ENCODE measurements at regions not wholly inside any gene's neighbourhood (a gene's known extent, or its start where the extent isn't known, plus 50 kb on each side); places are given as distances from the start of the nearest gene placed in this dataset.

- Histone ChIP-seq H3K79me1 (replicated peaks; ENCODE audit: low read length, poor library complexity, severe bottlenecking) (no peaks in the 10 kb centered on the region), H3K9me3 (ENCODE audit: control insufficient read depth, low read length) (peaks cover 9% of the 10 kb centered on the region), H3K23ac (ENCODE audit: low read length in 2 of 2) (no peak overlapping the region), H2BK12ac (ENCODE audit: low read length in 2 of 2) (no peak overlapping the region), H3K9ac (ENCODE audit: low read length) (no peak overlapping the region), H3K27me3 (ENCODE audit: control insufficient read depth in 1 of 2, insufficient read depth in 1 of 2, low read length in 2 of 2) (no peaks in the 10 kb centered on the region), H2BK15ac (ENCODE audit: low read depth, poor library complexity, severe bottlenecking) (no peak overlapping the region), H3K36me3 (ENCODE audit: control insufficient read depth in 1 of 2, insufficient read depth in 2 of 2, low read depth in 1 of 2, low read length in 2 of 2) (no peaks in the 10 kb centered on the region), H3K18ac (ENCODE audit: low read depth in 1 of 2, low read length in 2 of 2) (no peak overlapping the region), H4K8ac (ENCODE audit: low read length) (no peak overlapping the region), H3K27ac (ENCODE audit: low read length, poor library complexity, severe bottlenecking) (no peak overlapping the region), H2AK5ac (ENCODE audit: low read length, severe bottlenecking) (no peak overlapping the region), H3K4me1 (ENCODE audit: control insufficient read depth, insufficient read depth, low read depth, low read length) (no peaks in the 10 kb centered on the region), H3K4ac (ENCODE audit: low read depth in 1 of 2, low read length in 2 of 2) (no peak overlapping the region), H3K4me3 (ENCODE audit: insufficient read depth in 1 of 2, low read depth in 1 of 2, low read length in 2 of 2) (no peak overlapping the region), H3K4me2 (ENCODE audit: low read length, poor library complexity, severe bottlenecking) (no peak overlapping the region), H4K91ac (ENCODE audit: low read length) (no peak overlapping the region), H2BK120ac (ENCODE audit: low read depth, low read length) (no peak overlapping the region), H3K14ac (ENCODE audit: low read length in 2 of 2) (no peak overlapping the region), H2BK5ac (ENCODE audit: low read depth, low read length, poor library complexity, severe bottlenecking) (no peak overlapping the region), H2AFZ (ENCODE audit: low read depth, low read length) (no peak overlapping the region)
- 24% methylated on average over 3 of the region's 4 CpGs for WGBS
- peak; percentile 56 for DNase-seq
These were observed 1062.6 kb downstream of the NR2F1-AS1 start for GRCh38 chr5:92518318-92518904.

- Histone ChIP-seq H3K4ac (ENCODE audit: low read depth in 1 of 2, low read length in 2 of 2) (no peak overlapping the region), H3K18ac (ENCODE audit: low read depth in 1 of 2, low read length in 2 of 2) (no peak overlapping the region), H2BK120ac (ENCODE audit: low read depth, low read length) (no peak overlapping the region), H3K4me1 (ENCODE audit: control insufficient read depth, insufficient read depth, low read depth, low read length) (no peaks in the 10 kb centered on the region), H4K91ac (ENCODE audit: low read length) (no peak overlapping the region), H2AK5ac (ENCODE audit: low read length, severe bottlenecking) (no peak overlapping the region), H3K27me3 (ENCODE audit: control insufficient read depth in 1 of 2, insufficient read depth in 1 of 2, low read length in 2 of 2) (no peaks in the 10 kb centered on the region), H2AFZ (ENCODE audit: low read depth, low read length) (no peak overlapping the region), H2BK15ac (ENCODE audit: low read depth, poor library complexity, severe bottlenecking) (no peak overlapping the region), H4K8ac (ENCODE audit: low read length) (no peak overlapping the region), H2BK12ac (ENCODE audit: low read length in 2 of 2) (no peak overlapping the region), H3K9me3 (ENCODE audit: control insufficient read depth, low read length) (peaks cover 30% of the 10 kb centered on the region), H3K36me3 (ENCODE audit: control insufficient read depth in 1 of 2, insufficient read depth in 2 of 2, low read depth in 1 of 2, low read length in 2 of 2) (no peaks in the 10 kb centered on the region), H3K4me3 (ENCODE audit: insufficient read depth in 1 of 2, low read depth in 1 of 2, low read length in 2 of 2) (no peak overlapping the region), H3K9ac (ENCODE audit: low read length) (no peak overlapping the region), H3K79me1 (replicated peaks; ENCODE audit: low read length, poor library complexity, severe bottlenecking) (no peaks in the 10 kb centered on the region), H2BK5ac (ENCODE audit: low read depth, low read length, poor library complexity, severe bottlenecking) (no peak overlapping the region), H3K27ac (ENCODE audit: low read length, poor library complexity, severe bottlenecking) (no peak overlapping the region), H3K4me2 (ENCODE audit: low read length, poor library complexity, severe bottlenecking) (no peak overlapping the region), H3K14ac (ENCODE audit: low read length in 2 of 2) (no peak overlapping the region), H3K23ac (ENCODE audit: low read length in 2 of 2) (no peak overlapping the region)
- no peak for DNase-seq
These were observed 1066.1 kb downstream of the NR2F1-AS1 start for GRCh38 chr5:92514896-92515295.

GRCh38 chr5:92513067-92513466 is 1068.0 kb downstream of the NR2F1-AS1 start:
- no peak overlapping the region for H2BK15ac ChIP-seq (ENCODE audit: low read depth, poor library complexity, severe bottlenecking)
- no peak overlapping the region for H3K18ac ChIP-seq (ENCODE audit: low read depth in 1 of 2, low read length in 2 of 2)
- no peak overlapping the region for H2AFZ ChIP-seq (ENCODE audit: low read depth, low read length)
- no peak overlapping the region for H3K9ac ChIP-seq (ENCODE audit: low read length)
- H3K4me3 ChIP-seq (ENCODE audit: insufficient read depth in 1 of 2, low read depth in 1 of 2, low read length in 2 of 2): no peak overlapping the region
- no peak overlapping the region for H3K14ac ChIP-seq (ENCODE audit: low read length in 2 of 2)
- H3K27ac ChIP-seq (ENCODE audit: low read length, poor library complexity, severe bottlenecking): no peak overlapping the region
- H3K23ac ChIP-seq (ENCODE audit: low read length in 2 of 2): no peak overlapping the region
- no peaks in the 10 kb centered on the region for H3K4me1 ChIP-seq (ENCODE audit: control insufficient read depth, insufficient read depth, low read depth, low read length)
- H3K36me3 ChIP-seq (ENCODE audit: control insufficient read depth in 1 of 2, insufficient read depth in 2 of 2, low read depth in 1 of 2, low read length in 2 of 2): no peaks in the 10 kb centered on the region
- peaks cover 33% of the 10 kb centered on the region for H3K9me3 ChIP-seq (ENCODE audit: control insufficient read depth, low read length)
- 92% methylated on average over 1 of the region's 1 CpG for WGBS
- no peak overlapping the region for H4K91ac ChIP-seq (ENCODE audit: low read length)
- no peak overlapping the region for H2BK12ac ChIP-seq (ENCODE audit: low read length in 2 of 2)
- no peak overlapping the region for H2BK120ac ChIP-seq (ENCODE audit: low read depth, low read length)
- H3K4me2 ChIP-seq (ENCODE audit: low read length, poor library complexity, severe bottlenecking): no peak overlapping the region
- H3K79me1 ChIP-seq (replicated peaks; ENCODE audit: low read length, poor library complexity, severe bottlenecking): no peaks in the 10 kb centered on the region
- H2BK5ac ChIP-seq (ENCODE audit: low read depth, low read length, poor library complexity, severe bottlenecking): no peak overlapping the region
- DNase-seq: no peak
- no peak overlapping the region for H2AK5ac ChIP-seq (ENCODE audit: low read length, severe bottlenecking)
- no peak overlapping the region for H3K4ac ChIP-seq (ENCODE audit: low read depth in 1 of 2, low read length in 2 of 2)
- no peak overlapping the region for H4K8ac ChIP-seq (ENCODE audit: low read length)
- no peaks in the 10 kb centered on the region for H3K27me3 ChIP-seq (ENCODE audit: control insufficient read depth in 1 of 2, insufficient read depth in 1 of 2, low read length in 2 of 2)

GRCh38 chr5:92508271-92508670 is 1072.7 kb downstream of the NR2F1-AS1 start:
- H3K4me1 ChIP-seq (ENCODE audit: control insufficient read depth, insufficient read depth, low read depth, low read length): no peaks in the 10 kb centered on the region

More at GRCh38 chr5:92508271-92508670, 1072.7 kb downstream of the NR2F1-AS1 start:
- Histone ChIP-seq H3K27ac (ENCODE audit: low read length, poor library complexity, severe bottlenecking) (no peak overlapping the region), H2BK120ac (ENCODE audit: low read depth, low read length) (no peak overlapping the region), H3K4ac (ENCODE audit: low read depth in 1 of 2, low read length in 2 of 2) (no peak overlapping the region), H3K23ac (ENCODE audit: low read length in 2 of 2) (no peak overlapping the region), H2AFZ (ENCODE audit: low read depth, low read length) (no peak overlapping the region), H3K18ac (ENCODE audit: low read depth in 1 of 2, low read length in 2 of 2) (no peak overlapping the region), H2BK15ac (ENCODE audit: low read depth, poor library complexity, severe bottlenecking) (no peak overlapping the region), H3K27me3 (ENCODE audit: control insufficient read depth in 1 of 2, insufficient read depth in 1 of 2, low read length in 2 of 2) (no peaks in the 10 kb centered on the region), H2AK5ac (ENCODE audit: low read length, severe bottlenecking) (no peak overlapping the region), H3K9me3 (ENCODE audit: control insufficient read depth, low read length) (peaks cover 23% of the 10 kb centered on the region), H2BK5ac (ENCODE audit: low read depth, low read length, poor library complexity, severe bottlenecking) (no peak overlapping the region), H3K4me3 (ENCODE audit: insufficient read depth in 1 of 2, low read depth in 1 of 2, low read length in 2 of 2) (no peak overlapping the region), H3K36me3 (ENCODE audit: control insufficient read depth in 1 of 2, insufficient read depth in 2 of 2, low read depth in 1 of 2, low read length in 2 of 2) (no peaks in the 10 kb centered on the region), H3K4me2 (ENCODE audit: low read length, poor library complexity, severe bottlenecking) (no peak overlapping the region), H3K9ac (ENCODE audit: low read length) (no peak overlapping the region), H4K8ac (ENCODE audit: low read length) (no peak overlapping the region), H3K79me1 (replicated peaks; ENCODE audit: low read length, poor library complexity, severe bottlenecking) (no peaks in the 10 kb centered on the region), H3K14ac (ENCODE audit: low read length in 2 of 2) (no peak overlapping the region), H4K91ac (ENCODE audit: low read length) (no peak overlapping the region), H2BK12ac (ENCODE audit: low read length in 2 of 2) (no peak overlapping the region)
- DNase-seq: no peak
